ENCODE measurements at regions not wholly inside any gene's neighbourhood (a gene's known extent, or its start where the extent isn't known, plus 50 kb on each side); places are given as distances from the start of the nearest gene placed in this dataset.

GRCh38 chr14:96660123-96660522, 137.1 kb upstream of the VRK1 start (continued):
- TF ChIP-seq PBX2 (CRISPR knock-in tag; IDR thresholded peaks at IDR 0.05; ENCODE audit: low read depth) (no peak), PBX2 (tag; conservative IDR thresholded peaks at IDR 0.05; ENCODE audit: low read depth) (peak; percentile 97), ZNF644 (tag; IDR thresholded peaks at IDR 0.05; ENCODE audit: low read depth) (0 out of 2 replicates have a peak, but pooled peaks have one; percentile 56), ARID1B (IDR thresholded peaks at IDR 0.05) (peak; percentile 79)

GRCh38 chr14:96660667-96661066, 136.5 kb upstream of the VRK1 start:
- intact Hi-C loops (cut with micrococcal nuclease): no loop called here
- no peak overlapping the region for H3K4me3 ChIP-seq
- H3K27me3 ChIP-seq (ENCODE audit: control insufficient read depth in 2 of 2, insufficient read depth in 2 of 2, low read length in 2 of 2): peaks cover 0 to 28% of the 10 kb centered on the region in 2 experiments; a peak in 4 of 5 replicates
- H3K79me2 ChIP-seq (ENCODE audit: control insufficient read depth, insufficient read depth, low read length): no peaks in the 10 kb centered on the region
- ChIA-PET CTCF (ENCODE audit: low intra/inter-chr PET ratio) (no interaction called here), POLR2A (interaction anchor here (0.6 to 0.8 kb wide), 2 partner anchors 10 to 13 kb away, joined by 3 read pairs; no protein-coding TSS in a partner anchor)
- no peaks in the 10 kb centered on the region for H4K20me1 ChIP-seq (replicated peaks; ENCODE audit: control insufficient read depth, insufficient read depth, low read length)
- H3K4me2 ChIP-seq (ENCODE audit: insufficient read depth, low read length): no peak overlapping the region
- no peak for DNase-seq (ENCODE audit: extremely low read depth in 1 of 4, low spot score in 3 of 4)
- BruUV-seq (replicated peaks): no TSS peak
- no peaks in the 10 kb centered on the region for H3K9me1 ChIP-seq (ENCODE audit: control insufficient read depth, insufficient read depth, low read length)
- in situ Hi-C loops (cut with MboI): no loop called here
- no peak overlapping the region for H3K9ac ChIP-seq (ENCODE audit: insufficient read depth in 1 of 2, low read depth in 2 of 2, low read length in 2 of 2)
- 10% methylated on average over 4 of the region's 4 CpGs for WGBS (ENCODE audit: insufficient coverage, low coverage, missing lambda C conversion rate)
- no peaks in the 10 kb centered on the region for H3K9me3 ChIP-seq (replicated peaks; ENCODE audit: control insufficient read depth, insufficient read depth, low read depth, low read length)
- H3K36me3 ChIP-seq (ENCODE audit: control insufficient read depth, insufficient read depth, low read length): no peaks in the 10 kb centered on the region
- FAIRE-seq: no peak
- no peak overlapping the region for H3K27ac ChIP-seq (ENCODE audit: extremely low read depth, low read depth, low read length)
- H2AFZ ChIP-seq (ENCODE audit: low read depth, low read length): no peak overlapping the region
- peaks cover 6 to 16% of the 10 kb centered on the region in 2 experiments; a peak in 3 of 5 replicates for H3K4me1 ChIP-seq (replicated peaks in 1 of 2; ENCODE audit: control insufficient read depth in 2 of 2, insufficient read depth in 2 of 2, low read length in 2 of 2)
- ATAC-seq: no peak
- TF ChIP-seq NUFIP1 (IDR thresholded peaks at IDR 0.05; ENCODE audit: partially characterized antibody) (no peak), SREBF2 (CRISPR knock-in tag; IDR thresholded peaks at IDR 0.05) (no peak), KLF10 (CRISPR knock-in tag; IDR thresholded peaks at IDR 0.05) (no peak), KLF13 (tag; IDR thresholded peaks at IDR 0.05; ENCODE audit: borderline replicate concordance, low read depth) (no peak), HDAC3 (IDR thresholded peaks at IDR 0.05; ENCODE audit: borderline replicate concordance, partially characterized antibody) (no peak), TSC22D4 (tag; IDR thresholded peaks at IDR 0.05) (no peak), ZNF57 (CRISPR knock-in tag; IDR thresholded peaks at IDR 0.05) (no peak), RREB1 (CRISPR knock-in tag; IDR thresholded peaks at IDR 0.05) (no peak)

Measured in K562 (cell line).